ENCODE measurements at regions not wholly inside any gene's neighbourhood (a gene's known extent, or its start where the extent isn't known, plus 50 kb on each side); places are given as distances from the start of the nearest gene placed in this dataset.
A peak's percentile ranks its signal among the peaks of the same experiment; 100 is the strongest.
"Not testable (repeated sequence)": the region's sequence is repeated elsewhere in the genome, so short reads cannot be mapped to it uniquely, and the experiment has no call there.

DNA sequence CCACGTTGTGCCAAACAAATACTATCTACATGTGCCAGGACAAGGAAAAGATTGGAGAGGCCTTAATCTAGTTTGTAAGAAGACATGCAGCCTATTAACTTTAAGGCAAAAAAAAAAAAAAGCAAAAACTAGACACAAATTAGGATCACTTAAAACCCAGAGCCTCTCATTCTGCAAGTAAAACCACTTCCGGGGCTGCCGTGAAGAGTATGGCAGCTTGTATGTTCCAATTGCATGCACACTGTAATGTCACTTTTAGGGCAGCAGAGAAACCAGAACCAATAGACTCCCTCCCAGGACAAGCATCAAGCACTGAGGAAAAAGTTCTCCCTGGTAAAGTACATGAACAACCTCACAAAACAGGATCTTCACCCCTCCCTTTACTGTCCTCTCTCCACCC is 70.6 kb downstream of the RSL24D1 start:
- no peak for DNase-seq (ENCODE audit: extremely low read depth in 1 of 2, low read depth in 1 of 2)

DNA sequence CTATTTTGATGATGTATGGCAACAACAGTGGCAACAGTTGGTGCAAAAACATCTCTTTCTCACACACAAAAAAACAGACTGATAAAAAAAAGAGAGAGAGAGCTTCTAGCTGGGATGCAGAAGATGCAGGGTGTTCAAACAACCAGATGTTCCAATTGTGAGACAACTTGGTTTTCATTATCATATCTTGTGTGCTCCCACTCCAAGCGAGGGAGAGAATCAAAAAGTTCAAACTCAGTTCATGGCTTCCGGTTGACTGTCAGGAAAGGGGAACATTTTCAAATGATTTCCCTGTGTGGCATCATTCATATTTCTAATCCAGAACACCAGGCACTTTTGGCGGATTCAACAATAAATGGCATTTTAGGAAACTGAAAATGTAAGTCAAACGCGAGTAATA is 72.1 kb downstream of the RSL24D1 start:
- DNase-seq (ENCODE audit: extremely low read depth in 1 of 2, low read depth in 1 of 2), result no peak

DNA sequence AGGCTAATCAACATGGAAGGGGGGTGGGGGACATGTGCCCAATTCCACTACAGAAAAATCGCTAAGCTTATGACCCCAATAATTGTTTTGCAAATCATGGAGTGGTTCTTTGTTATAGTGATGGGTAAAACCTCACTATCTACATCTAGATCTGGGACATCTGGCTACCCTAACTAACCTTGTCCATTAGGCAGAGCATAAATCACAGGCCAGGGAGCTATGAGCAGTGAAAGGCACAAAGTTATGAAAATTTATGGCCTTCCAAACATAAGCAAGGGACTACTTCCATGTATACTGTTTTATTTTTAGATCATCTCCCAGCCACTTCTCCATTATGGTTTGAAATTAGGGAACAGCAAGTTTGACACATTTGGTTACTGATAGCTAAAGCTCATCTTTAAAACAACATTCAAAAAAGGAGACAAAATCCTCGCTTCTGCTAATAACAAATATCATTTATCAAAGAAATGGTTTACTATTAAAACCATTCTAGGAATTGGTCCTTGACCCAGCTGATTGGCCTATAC is 78.3 kb downstream of the RSL24D1 start:
- no peak for DNase-seq (ENCODE audit: extremely low read depth in 1 of 2, low read depth in 1 of 2)

DNA sequence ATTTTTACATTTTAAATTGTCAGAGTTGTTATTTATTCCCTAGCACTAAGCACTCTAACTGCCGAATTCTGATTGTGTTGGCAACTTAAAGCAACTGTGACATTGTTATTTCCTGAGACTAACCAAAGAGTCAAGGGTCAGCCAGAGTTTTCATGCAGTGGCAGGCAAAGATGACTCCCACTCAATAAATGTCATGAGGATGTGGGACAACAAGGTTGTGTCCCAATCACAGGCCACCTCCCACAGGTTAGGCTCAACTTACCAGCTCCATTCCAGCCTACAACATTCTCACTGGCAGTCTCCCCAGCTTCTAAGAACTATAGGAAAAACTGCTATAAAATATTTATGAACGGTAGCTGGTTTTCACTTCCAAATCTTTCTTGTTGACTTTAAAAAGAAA is 80.1 kb downstream of the RSL24D1 start:
- no peak for DNase-seq (ENCODE audit: extremely low read depth in 1 of 2, low read depth in 1 of 2)

DNA sequence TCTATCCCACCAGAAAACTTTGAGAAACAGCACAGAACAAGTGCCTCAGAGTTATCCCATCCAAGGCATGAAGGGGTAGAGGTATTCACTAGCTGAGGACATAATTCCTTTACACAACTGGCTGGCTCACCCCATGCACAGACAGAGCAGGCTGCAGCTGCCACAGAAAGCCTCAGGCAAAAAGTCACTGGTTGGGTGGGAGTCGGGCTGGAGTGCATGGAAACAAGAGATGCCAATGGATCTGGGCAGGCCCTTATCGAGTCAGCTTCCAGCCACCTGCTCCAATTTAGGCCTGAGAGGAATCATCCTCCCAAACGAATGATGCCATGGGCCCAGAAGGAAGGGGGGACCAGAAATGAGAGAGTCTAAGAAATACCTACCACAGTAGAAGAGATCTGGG is 83.0 kb downstream of the RSL24D1 start:
- no peak for DNase-seq (ENCODE audit: extremely low read depth in 1 of 2, low read depth in 1 of 2)

DNA sequence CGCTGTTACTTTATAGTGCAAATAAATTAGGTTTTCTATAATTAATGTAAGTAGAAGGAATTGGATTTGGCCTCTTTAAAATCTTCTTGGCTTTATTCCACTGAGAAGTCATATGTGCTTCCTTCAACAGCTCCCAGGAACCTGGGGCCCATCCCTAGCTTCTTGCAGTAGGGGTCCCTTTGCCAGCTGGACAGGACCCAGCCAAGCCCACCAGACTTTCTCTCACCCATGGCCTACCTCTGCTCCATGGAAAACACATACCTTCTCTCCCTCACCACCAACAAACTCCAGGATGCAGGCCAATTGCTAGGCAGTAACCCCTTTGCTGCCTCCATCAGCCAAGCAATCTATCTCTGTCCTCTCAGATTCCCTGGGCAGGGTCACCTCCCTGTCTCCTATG is 84.0 kb downstream of the RSL24D1 start:
- DNase-seq (ENCODE audit: extremely low read depth in 1 of 2, low read depth in 1 of 2), result no peak

DNA sequence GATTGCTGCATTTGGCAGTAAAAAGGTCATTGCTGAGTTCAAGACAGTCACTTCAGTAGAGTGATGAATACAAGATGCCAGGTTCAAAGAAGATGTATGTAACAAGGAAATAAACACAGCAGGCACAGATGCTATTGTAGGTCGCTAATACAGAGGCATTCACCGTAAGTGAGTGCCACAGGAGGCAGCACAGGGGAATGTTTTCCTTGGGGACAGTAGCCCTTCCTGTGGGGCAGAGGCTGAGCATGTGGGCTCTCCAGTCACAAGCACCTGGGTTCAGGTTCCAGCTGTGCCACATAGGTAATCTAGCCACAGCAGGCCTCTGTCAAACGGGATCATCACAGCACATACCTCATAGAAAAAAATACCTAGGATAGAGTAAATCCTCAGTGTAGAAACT is 86.3 kb downstream of the RSL24D1 start:
- DNase-seq (ENCODE audit: extremely low read depth in 1 of 2, low read depth in 1 of 2), result no peak

DNA sequence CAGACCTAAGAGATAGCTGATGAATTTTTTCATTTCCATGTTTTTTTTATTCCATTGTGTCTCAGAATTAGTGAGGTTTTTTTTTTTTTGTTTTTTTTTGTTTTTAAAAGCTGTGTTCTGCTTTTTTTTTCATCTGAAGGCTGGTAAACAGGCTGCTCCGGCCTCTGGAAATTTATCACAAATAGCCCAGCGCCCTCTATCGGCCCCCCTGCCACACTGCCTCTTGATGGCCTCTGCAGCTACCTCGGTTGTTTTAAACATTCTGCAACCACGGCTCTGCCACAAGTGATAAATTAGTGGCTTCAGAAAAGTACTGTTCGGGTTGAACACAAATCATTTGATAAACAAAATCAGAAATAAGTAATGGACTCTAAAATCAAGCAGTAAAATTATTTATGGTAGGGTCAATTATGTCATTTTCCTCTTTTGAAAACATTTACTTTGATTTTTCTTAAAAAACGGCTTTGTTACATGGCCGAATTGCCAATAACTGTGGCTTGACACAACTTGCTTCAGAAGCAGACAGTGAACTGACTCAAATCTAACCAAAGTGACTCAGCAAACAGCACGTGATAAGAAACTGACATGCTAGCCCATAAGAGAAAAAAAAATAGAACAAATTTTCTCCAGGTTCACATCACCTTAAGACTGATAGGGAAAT is 87.8 kb downstream of the RSL24D1 start:
- peak in 1 of 2 donors; percentile 11 for DNase-seq (ENCODE audit: extremely low read depth in 1 of 2, low read depth in 1 of 2)

DNA sequence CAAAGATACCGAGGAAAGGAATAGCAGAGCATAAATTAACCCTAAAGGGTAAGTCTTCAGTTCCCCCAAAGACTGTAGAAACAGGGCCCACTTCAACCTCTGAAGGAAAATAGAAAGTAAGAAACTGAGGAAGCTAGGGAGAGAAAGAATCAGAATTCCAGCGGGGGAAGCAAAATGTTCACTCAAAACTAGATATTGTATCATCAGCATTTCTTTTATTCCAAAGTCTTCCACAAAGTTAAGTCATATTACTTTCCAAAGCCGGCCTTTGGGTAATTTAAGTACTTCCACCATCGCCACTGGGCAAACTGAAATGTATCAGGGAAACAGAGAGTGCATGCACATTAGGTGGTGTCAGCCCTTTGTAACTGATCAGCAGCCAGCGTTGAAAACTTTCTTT is 88.3 kb downstream of the RSL24D1 start:
- DNase-seq (ENCODE audit: extremely low read depth in 1 of 2, low read depth in 1 of 2), result no peak

DNA sequence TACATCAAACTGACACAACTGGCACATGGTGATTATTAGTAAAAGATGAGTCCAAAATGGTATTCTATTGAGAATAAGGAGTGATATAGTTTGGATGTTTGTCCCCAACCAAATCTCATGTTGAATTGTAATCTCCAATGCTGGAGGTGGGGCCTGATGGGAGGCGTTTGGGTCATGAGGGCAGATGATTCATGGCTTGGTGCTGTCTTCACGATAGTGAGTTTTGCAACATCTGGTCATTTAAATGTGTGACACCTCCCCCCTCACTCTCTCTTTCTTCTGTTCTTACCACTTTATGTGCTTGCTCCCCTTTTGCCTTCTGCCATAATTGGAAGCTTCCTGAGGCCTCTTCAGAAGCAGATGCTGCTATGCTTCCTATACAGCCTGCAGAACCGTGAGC is 90.6 kb downstream of the RSL24D1 start:
- no peak for DNase-seq (ENCODE audit: extremely low read depth in 1 of 2, low read depth in 1 of 2)

DNA sequence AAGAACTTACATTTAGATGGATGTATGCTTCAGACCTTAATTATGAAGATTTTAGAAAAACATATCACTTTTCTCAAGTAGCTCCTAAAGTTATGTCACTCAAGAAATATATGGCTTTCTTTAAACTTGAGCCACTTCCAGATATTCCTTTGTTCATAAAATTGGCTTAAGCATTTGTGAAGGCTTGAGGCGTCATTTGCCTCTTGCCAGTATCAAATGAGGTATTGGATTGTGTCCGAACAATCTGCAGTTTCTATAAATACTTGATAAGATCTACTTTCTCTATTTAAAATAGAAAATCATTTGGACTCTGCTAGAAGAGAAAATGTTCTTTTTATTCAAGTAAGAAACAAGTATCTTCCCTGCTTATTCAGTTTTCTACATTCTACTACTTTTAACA is 102.6 kb downstream of the RSL24D1 start:
- DNase-seq (ENCODE audit: extremely low read depth in 1 of 2, low read depth in 1 of 2), result no peak

DNA sequence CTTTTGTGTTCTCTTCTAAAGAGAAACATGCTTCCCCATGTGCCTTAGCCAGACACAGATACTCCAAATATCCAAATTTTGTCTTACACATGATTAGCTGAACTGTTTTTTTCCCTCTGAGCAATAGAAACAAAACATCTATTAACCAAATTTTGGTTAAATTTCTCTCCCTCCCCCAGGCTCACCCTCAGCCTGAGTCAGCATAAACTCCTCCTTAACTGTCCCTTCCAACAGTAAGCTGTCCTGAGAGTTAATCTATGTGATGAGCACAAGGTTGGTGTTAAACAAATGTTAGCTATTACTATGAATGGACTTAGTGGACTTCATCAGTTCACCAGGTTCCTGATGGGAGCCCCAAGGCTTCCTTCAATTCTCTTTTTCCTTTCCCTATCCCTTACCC is 108.5 kb downstream of the RSL24D1 start:
- DNase-seq (ENCODE audit: extremely low read depth in 1 of 2, low read depth in 1 of 2), result no peak

DNA sequence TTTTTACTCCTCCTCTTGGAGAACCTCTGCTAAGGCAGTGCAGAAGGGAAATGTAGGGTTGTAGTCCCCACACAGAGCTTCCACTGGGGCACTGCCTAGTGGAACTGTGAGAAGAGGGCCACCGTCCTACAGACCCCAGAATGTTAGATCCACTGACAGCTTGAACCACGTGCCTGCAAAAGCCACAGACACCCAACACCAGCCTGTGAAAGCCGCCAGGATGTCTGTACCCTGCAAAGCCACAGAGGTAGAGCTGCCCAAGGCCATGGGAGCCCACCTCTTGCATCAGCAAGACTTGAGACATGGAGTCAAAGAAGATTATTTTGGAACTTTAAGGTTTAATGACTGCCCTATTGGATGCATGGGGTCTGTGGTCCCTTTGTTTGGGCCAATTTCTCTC is 112.1 kb downstream of the RSL24D1 start:
- no peak for DNase-seq (ENCODE audit: extremely low read depth in 1 of 2, low read depth in 1 of 2)

DNA sequence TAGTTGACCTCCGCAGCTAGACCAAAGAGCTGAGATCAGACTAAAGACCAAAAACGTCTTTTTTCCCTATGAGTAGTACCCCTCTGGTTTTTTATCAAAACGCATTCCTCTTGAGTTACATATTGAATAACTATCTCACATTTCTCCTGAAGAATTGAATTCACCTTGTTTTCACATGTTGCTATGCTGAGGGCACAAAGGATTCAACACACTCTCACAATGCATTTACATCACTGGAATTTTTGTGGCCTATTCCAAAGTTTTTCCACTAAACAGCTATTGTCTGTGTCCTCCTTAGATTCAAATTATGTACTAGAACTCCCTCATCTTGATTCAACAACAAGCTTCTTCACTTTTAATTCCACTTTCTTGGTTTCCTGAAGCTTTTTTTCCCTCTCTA is 112.5 kb downstream of the RSL24D1 start:
- no peak for DNase-seq (ENCODE audit: extremely low read depth in 1 of 2, low read depth in 1 of 2)

DNA sequence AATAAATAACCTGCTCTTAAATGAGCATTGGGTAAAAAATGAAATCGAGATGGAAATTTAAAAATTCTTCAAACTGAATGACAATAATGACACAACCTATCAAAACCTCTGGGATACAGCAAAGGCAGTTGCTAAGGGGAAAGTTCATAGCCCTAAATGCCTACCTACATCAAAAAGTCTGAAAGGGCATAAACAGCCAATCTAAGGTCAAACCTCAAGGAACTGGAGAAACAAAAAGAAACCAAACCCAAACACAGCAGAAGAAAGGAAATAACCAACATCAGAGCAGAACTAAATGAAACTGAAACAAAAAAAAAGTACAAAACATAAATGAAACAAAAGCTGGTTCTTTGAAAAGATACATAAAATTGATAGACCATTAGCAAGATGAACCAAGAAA is 119.7 kb downstream of the RSL24D1 start:
- not testable (repeated sequence) for DNase-seq (ENCODE audit: extremely low read depth in 1 of 2, low read depth in 1 of 2)

DNA sequence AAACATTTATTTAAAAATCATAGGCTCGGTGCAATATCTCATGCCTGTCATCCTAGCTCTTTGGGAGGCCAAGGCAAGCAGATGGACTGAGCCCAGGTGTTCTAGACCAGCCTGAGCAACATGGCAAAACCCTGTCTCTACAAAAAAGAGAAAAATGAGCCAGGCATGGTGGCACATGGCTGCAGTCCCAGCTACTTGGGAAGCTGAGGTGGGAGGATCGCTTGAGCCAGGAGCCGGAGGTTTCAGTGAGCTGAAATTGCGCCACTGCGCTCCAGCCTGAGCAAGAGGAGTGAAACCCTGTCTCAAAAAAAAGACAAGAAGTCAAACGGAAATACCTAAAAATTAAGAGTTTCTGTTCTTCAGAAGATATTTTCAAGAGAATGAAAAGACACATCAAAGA is 122.3 kb downstream of the RSL24D1 start:
- no peak for DNase-seq (ENCODE audit: extremely low read depth in 1 of 2, low read depth in 1 of 2)

DNA sequence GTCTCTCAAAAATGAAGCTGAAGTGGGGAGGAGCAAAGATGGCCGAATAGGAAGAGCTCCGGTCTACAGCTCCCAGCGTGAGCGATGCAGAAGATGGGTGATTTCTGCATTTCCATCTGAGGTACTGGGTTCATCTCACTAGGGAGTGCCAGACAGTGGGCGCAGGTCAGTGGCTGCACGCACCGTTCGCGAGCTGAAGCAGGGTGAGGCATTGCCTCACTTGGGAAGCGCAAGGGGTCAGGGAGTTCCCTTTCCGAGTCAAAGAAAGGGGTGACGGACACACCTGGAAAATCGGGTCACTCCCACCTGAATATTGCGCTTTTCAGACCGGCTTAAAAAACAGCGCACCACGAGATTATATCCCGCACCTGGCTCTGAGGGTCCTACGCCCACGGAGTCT is 132.8 kb downstream of the RSL24D1 start:
- DNase-seq (ENCODE audit: extremely low read depth in 1 of 2, low read depth in 1 of 2), result not testable (repeated sequence)

DNA sequence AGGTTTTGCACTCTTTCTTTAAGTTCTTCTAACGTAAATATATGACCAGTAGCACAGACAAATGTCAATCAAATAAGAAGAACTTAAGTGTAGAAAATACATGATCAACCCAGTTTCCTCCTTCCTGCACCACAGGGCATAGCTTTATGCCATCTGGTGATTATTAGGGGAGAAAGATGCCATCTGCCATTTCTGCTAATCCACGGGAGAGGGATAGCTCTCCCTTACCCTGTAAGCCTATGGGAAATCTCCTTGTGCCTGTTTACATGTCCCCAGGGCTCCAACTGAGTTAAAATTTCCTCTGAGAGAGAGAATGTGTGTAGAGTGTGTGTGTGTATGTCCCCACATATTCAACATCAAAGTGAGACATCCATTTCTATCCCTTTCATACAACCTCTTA is 135.9 kb downstream of the RSL24D1 start:
- no peak for DNase-seq (ENCODE audit: extremely low read depth in 1 of 2, low read depth in 1 of 2)

DNA sequence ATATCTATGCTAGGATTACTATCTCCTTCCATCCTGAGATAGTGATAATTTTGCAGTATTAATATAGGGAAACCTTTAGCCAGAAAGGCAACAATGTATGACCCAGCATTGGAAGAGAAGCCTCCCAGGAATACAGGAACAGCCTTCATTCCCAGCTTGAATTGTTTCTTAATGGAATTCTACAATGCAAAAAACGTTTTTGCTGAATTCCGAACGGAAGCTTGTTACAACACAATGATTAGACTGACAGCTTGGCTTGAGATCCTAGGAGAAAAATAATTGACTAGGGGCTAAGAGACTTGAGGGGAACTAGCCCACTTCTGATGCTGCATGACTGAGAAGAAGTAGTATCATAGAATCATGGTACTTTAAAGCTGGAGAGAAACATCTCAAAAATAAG is 140.2 kb downstream of the RSL24D1 start:
- no peak for DNase-seq (ENCODE audit: extremely low read depth in 1 of 2, low read depth in 1 of 2)

DNA sequence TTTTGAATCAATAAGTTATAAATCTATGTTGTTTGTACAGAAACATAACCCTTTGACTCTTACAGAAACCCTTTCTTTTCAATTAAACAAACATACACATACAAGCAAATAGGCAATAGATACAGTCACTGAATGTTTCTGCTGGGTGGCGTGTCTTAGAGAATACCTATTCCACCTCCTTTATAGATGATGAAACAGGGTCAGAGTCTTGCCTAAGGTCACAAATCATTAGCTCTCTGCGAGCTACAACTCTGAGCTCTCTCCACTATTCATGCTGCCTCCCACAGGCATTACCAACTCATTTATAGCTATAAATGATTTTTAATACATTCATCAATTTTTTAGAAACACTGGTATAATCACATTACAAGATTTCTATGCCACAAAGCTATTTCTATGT is 152.6 kb downstream of the RSL24D1 start:
- no peak for DNase-seq (ENCODE audit: extremely low read depth in 1 of 2, low read depth in 1 of 2)

DNA sequence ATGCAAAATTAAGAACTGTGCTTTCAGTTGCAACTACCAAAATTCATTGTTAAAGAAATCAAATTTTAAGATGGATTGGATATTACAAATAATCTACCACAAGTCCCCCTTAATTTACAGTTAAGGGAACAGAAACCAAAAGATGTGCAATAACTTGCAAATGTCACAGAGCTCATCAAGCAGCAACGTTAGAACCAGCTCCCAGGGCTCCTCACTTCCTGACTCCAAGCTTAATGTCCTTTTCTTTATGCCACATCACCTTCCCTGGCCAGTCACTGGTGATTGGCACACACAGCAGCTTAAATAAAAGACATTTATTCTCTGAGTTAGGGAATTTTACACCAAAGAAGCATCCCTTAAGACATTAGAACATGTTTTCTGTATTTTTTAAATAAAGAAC is 159.7 kb downstream of the RSL24D1 start:
- no peak for DNase-seq (ENCODE audit: extremely low read depth in 1 of 2, low read depth in 1 of 2)

DNA sequence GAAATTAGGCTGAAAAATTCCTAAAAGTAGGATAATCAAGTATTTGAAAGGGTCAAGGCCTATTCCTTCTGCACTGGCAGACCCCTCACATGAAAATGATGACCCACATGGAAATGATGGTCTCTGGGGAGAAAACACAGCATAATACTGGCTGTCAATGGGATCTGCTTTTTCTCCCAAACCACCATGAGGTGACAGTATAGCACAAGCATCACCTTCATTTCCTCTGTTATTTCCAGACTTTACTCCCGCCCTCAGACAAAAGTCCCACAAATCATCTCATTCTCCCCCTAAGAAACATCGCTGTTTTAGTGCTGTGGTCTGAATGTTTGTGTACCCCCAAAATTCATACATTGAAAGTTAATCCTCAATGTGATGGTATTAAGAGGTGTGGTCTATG is 161.0 kb downstream of the RSL24D1 start:
- no peak for DNase-seq (ENCODE audit: extremely low read depth in 1 of 2, low read depth in 1 of 2)

DNA sequence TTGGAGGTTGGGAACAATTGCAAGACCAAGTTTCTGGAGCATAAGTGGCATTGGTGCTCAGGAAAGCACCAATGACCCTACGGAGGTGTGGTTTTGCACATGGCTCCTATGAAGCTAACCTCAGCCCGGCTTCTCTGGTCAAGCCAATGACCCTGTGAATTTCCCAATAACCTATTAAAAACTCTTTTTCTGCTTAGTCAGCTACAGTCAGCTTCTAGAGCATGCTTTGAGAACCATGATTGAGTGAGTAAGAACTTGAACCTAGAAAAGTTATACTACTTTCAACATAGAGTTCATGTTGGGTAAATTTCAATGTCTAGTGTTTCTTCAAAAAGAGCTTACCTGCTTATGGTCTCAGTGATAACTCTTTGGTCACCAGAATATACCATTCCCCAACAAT is 163.2 kb downstream of the RSL24D1 start:
- DNase-seq (ENCODE audit: extremely low read depth in 1 of 2, low read depth in 1 of 2), result no peak

Measured in activated CD8-positive, alpha-beta memory T cell treated with anti-CD3 and anti-CD28 coated beads for 1 hour (primary cell).